CD4-positive, alpha-beta T cell (primary cell): ENCODE measurements at regions not wholly inside any gene's neighbourhood (a gene's known extent, or its start where the extent isn't known, plus 50 kb on each side); places are given as distances from the start of the nearest gene placed in this dataset.

Experiments used
- ATAC-seq: fragments of 200-7000 bp; cut with Tn5 transposase; one replicate; pipeline ENCODE4 v1.10.0; 2022; ENCODE audit warnings: mild to moderate bottlenecking; ENCODE audit not compliant: poor library complexity
- CTCF ChIA-PET: fragments of 350-600 bp; sonication (Branson Sonifier 250); formaldehyde crosslinking; loops from one replicate; lab custom pipeline; 2021; ENCODE audit warnings: antibody characterized with exemption, inconsistent platforms; lab: Charles Lee
- POLR2A ChIA-PET: fragments of 350-600 bp; sonication (Branson Sonifier 250); formaldehyde crosslinking; loops from one replicate; lab custom pipeline; 2021; ENCODE audit warnings: antibody characterized with exemption, inconsistent platforms; lab: Charles Lee
- DNase-seq, 14 experiments: peaks; one replicate each; pipeline ENCODE4 v3.0.0-alpha.2; 2013 to 2020; ENCODE audit warnings: mixed read lengths in 2 of 14
- H3K27ac ChIP-seq, 2 donors: one replicate each; pipeline versions ENCODE4 v1.5.1 to v1.7.0; 2013; ENCODE audit warnings: low read length in 2 of 2, low read depth in 1 of 2, mild to moderate bottlenecking in 1 of 2
- H3K27me3 ChIP-seq, 2 experiments: 1 replicate in 1 of 2; 2 replicates in 1 of 2; pipeline versions ENCODE4 v1.6.1 to v1.7.0; 2013; ENCODE audit warnings: low read length in 2 of 2, control low read depth in 1 of 2, mild to moderate bottlenecking in 1 of 2, moderate library complexity in 1 of 2; ENCODE audit not compliant: insufficient read depth in 2 of 2, control insufficient read depth in 1 of 2
- H3K36me3 ChIP-seq: one replicate; pipeline ENCODE4 v1.6.1; 2013; ENCODE audit warnings: low read length, control low read depth; ENCODE audit not compliant: insufficient read depth
- H3K4me1 ChIP-seq: one replicate; pipeline ENCODE4 v1.6.1; 2013; ENCODE audit warnings: low read length, control low read depth; ENCODE audit not compliant: insufficient read depth
- H3K4me3 ChIP-seq: one replicate; pipeline ENCODE4 v1.5.1; 2013; ENCODE audit warnings: mild to moderate bottlenecking, low read length, moderate library complexity
- H3K9me3 ChIP-seq, 2 experiments: 1 replicate in 1 of 2; 2 replicates in 1 of 2; pipeline versions ENCODE4 v1.6.1 to v1.7.0; 2013; ENCODE audit warnings: low read length in 2 of 2, mild to moderate bottlenecking in 2 of 2, control low read depth in 1 of 2, moderate library complexity in 1 of 2; ENCODE audit not compliant: control insufficient read depth in 1 of 2, insufficient read depth in 1 of 2
- H3K27ac Mint-ChIP-seq: one replicate; pipeline ENCODE4 v1.8.0; 2020; ENCODE audit warnings: mixed read lengths
- H3K27me3 Mint-ChIP-seq: one replicate; pipeline ENCODE4 v1.8.0; 2021; ENCODE audit warnings: mixed read lengths
- H3K36me3 Mint-ChIP-seq: one replicate; pipeline ENCODE4 v1.8.0; 2021; ENCODE audit warnings: low read depth, mixed read lengths
- H3K4me1 Mint-ChIP-seq: one replicate; pipeline ENCODE4 v1.8.0; 2021; ENCODE audit warnings: low read depth, mixed read lengths
- H3K4me3 Mint-ChIP-seq: one replicate; pipeline ENCODE4 v1.8.0; 2020; ENCODE audit warnings: mild to moderate bottlenecking, mixed read lengths
- H3K9me3 Mint-ChIP-seq: one replicate; pipeline ENCODE4 v1.8.0; 2020; ENCODE audit warnings: mixed read lengths
- CTCF ChIP-seq: fragments of 200-600 bp; IDR thresholded peaks from one replicate; pipeline ENCODE4 v1.8.0; 2022; ENCODE audit warnings: antibody characterized with exemption, mild to moderate bottlenecking
- intact Hi-C, 2 experiments: fragments of 100-400 bp; cut with DNase I in 1 of 2; cut with micrococcal nuclease in 1 of 2; formaldehyde crosslinking; loops; one replicate each; pipeline versions ENCODE4 v1.15.1 to v1.9.0; 2023 to 2025; cut with DNase I, micrococcal nuclease

DNA sequence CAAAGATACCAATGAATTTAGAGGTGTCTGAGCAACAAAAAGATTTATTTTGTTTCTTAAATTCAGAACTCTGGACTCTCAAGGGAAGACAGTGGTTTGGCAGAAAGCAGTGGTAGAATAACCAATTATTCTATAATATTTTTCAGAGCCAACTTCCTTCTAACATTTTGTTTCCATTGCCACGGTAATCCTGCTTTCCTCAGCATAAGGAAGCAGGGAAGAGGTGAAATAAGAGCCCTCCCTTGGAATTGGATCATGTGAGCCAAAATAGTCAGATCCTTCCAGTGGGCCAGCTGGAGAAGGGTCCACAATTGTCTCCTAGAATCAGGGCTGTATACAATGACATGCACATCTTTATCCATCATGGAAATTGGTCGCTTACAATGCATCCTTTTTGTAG is 130.0 kb upstream of the MAP1B start:
- ChIA-PET CTCF (no interaction called here), POLR2A (no interaction called here)
- ATAC-seq (no peak), DNase-seq (no peak)
- Histone ChIP-seq H3K4me1 (no peaks in the 10 kb centered on the region), H3K36me3 (no peaks in the 10 kb centered on the region), H3K9me3 (no peaks in the 10 kb centered on the region), H3K4me3 (no peak overlapping the region), H3K27me3 (no peaks in the 10 kb centered on the region), H3K27ac (no peak overlapping the region)
- TF ChIP-seq CTCF, result no peak
- H3K27me3 Mint-ChIP-seq, result peaks cover 22% of the 10 kb centered on the region
- H3K4me1 Mint-ChIP-seq, result no peaks in the 10 kb centered on the region
- H3K36me3 Mint-ChIP-seq, result no peaks in the 10 kb centered on the region
- no peak overlapping the region for H3K4me3 Mint-ChIP-seq
- no peak overlapping the region for H3K27ac Mint-ChIP-seq
- peaks cover 6% of the 10 kb centered on the region for H3K9me3 Mint-ChIP-seq
- intact Hi-C loops, result no loop called here

- ATAC-seq (no peak), DNase-seq (no peak)
- Histone ChIP-seq H3K4me1 (no peaks in the 10 kb centered on the region), H3K36me3 (no peaks in the 10 kb centered on the region), H3K4me3 (no peak overlapping the region), H3K9me3 (no peaks in the 10 kb centered on the region), H3K27ac (no peak overlapping the region), H3K27me3 (peaks cover 0 to 2% of the 10 kb centered on the region in 2 experiments)
- POLR2A ChIA-PET, result no interaction called here
- Mint-ChIP-seq H3K4me1 (no peaks in the 10 kb centered on the region), H3K4me3 (no peak overlapping the region), H3K27me3 (peaks cover 24% of the 10 kb centered on the region), H3K9me3 (peaks cover 14% of the 10 kb centered on the region), H3K36me3 (no peaks in the 10 kb centered on the region), H3K27ac (no peak overlapping the region)
- intact Hi-C loops, result no loop called here
- CTCF ChIA-PET, result no interaction called here
- no peak for TF ChIP-seq CTCF
Observed at GRCh38 chr5:71978216-71978615, 129.1 kb upstream of the MAP1B start.

DNA sequence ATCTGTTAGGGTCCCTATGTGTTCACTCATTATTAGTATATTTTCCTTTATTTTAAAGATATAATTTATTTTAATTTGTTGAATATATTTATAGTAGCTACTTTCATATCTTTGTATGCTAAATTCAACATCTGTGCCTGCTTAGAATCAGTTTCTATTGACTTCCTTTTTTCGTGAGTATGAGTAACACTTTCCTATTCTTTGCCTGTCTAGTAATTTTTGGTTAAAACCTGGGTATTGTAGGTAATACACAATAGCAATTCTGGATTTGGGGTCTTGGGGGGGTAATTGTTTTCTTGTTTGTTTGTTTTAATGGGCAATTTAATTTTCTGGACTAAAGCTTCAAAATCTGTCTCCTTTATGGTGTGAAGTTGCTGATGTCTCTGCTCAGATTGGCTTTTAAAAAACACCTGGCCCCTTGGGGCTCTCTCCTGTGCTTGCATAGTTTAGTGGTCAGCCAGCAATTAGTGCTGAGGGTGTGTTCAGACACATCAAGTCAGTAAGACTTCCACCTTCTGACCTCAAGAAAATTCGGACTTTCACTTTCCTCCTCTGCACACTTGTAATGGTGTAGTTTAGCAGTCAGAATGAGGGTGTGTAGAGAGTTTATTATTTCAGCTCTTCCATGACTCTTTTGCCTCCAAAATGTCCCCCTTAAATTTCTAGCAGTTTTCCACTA is 124.4 kb upstream of the MAP1B start:
- TF ChIP-seq CTCF, result no peak
- H3K27ac Mint-ChIP-seq, result no peak overlapping the region
- no peaks in the 10 kb centered on the region for H3K36me3 ChIP-seq
- no peak overlapping the region for H3K27ac ChIP-seq
- H3K9me3 Mint-ChIP-seq, result peaks cover 15% of the 10 kb centered on the region
- ATAC-seq (no peak), DNase-seq (no peak)
- H3K4me1 Mint-ChIP-seq, result no peaks in the 10 kb centered on the region
- H3K27me3 ChIP-seq, result peaks cover 2 to 4% of the 10 kb centered on the region in 2 experiments
- H3K4me3 Mint-ChIP-seq, result no peak overlapping the region
- no peaks in the 10 kb centered on the region for H3K9me3 ChIP-seq
- peaks cover 24% of the 10 kb centered on the region for H3K27me3 Mint-ChIP-seq
- CTCF ChIA-PET, result no interaction called here
- no peaks in the 10 kb centered on the region for H3K4me1 ChIP-seq
- POLR2A ChIA-PET, result no interaction called here
- H3K4me3 ChIP-seq, result no peak overlapping the region
- intact Hi-C loops, result no loop called here
- no peaks in the 10 kb centered on the region for H3K36me3 Mint-ChIP-seq
